Stomach (tissue), 4 donors: ENCODE measurements at regions not wholly inside any gene's neighbourhood (a gene's known extent, or its start where the extent isn't known, plus 50 kb on each side); places are given as distances from the start of the nearest gene placed in this dataset.

Source experiments
- CTCF ChIP-seq, 7 experiments: fragments of 450-650 bp in 4 of 7; fragments of 200-600 bp in 3 of 7; sonication (generic) in 3 of 7; IDR thresholded peaks; one replicate each; pipeline ENCODE4 v1.5.1; 2016 to 2019; ENCODE audit warnings: antibody characterized with exemption in 7 of 7, control low read depth in 2 of 7, mild to moderate bottlenecking in 1 of 7
- EP300 ChIP-seq: sonication (generic); formaldehyde crosslinking; IDR thresholded peaks from one replicate; pipeline ENCODE4 v1.6.1; 2017; ENCODE audit warnings: antibody characterized with exemption
- POLR2A ChIP-seq, 4 donors: fragments of 450-650 bp; IDR thresholded peaks; one replicate each; pipeline ENCODE4 v1.6.1; 2016; ENCODE audit warnings: antibody characterized with exemption in 4 of 4, control low read depth in 2 of 4, mild to moderate bottlenecking in 1 of 4, moderate library complexity in 1 of 4
- POLR2AphosphoS5 ChIP-seq, 3 donors: sonication (generic); formaldehyde crosslinking; IDR thresholded peaks; one replicate each; pipeline ENCODE4 v1.6.1; 2016; ENCODE audit warnings: antibody characterized with exemption in 3 of 3

GRCh38 chr5:101364469-101364868 lies 461.4 kb upstream of the ST8SIA4 start:
- TF ChIP-seq POLR2AphosphoS5 (IDR thresholded peaks at IDR 0.05): no peak
- no peak for TF ChIP-seq CTCF (IDR thresholded peaks at IDR 0.05)
- TF ChIP-seq POLR2A (IDR thresholded peaks at IDR 0.05): no peak
- TF ChIP-seq EP300: no peak
